ENCODE measurements at regions not wholly inside any gene's neighbourhood (a gene's known extent, or its start where the extent isn't known, plus 50 kb on each side); places are given as distances from the start of the nearest gene placed in this dataset.

DNA sequence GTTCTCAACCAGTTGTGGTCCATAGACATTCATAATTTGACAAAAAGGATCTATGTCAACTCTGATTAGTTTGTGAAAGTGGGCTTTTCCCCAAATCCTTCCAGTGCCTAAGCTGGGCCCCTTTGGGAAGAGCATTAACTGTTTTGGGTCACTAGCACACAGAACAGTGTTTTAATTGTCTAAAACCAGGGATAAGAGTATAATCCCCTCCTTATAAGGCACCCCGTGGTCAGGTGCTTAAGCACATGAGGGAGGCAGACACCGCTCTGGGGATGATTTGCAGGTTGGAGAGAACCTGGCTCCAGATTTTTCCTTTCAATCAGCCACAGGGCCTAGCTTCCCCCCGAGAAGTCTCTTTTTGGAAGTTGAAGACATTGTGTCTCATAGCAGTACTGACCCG lies 53.6 kb upstream of the RFX8 start:
- Mint-ChIP-seq H3K9me3 (no peaks in the 10 kb centered on the region), H3K4me3 (no peak overlapping the region), H3K4me1 (no peaks in the 10 kb centered on the region), H3K27me3 (ENCODE audit: low read depth in 2 of 2) (peaks cover 5 to 19% of the 10 kb centered on the region in 2 donors), H3K27ac (no peak overlapping the region), H3K36me3 (no peaks in the 10 kb centered on the region)
- no peaks in the 10 kb centered on the region for H3K4me1 ChIP-seq (ENCODE audit: control insufficient read depth, insufficient read depth, low read length)
- H3K9me3 ChIP-seq (ENCODE audit: control insufficient read depth, insufficient read depth, low read length) = no peaks in the 10 kb centered on the region
- DNase-seq (no peak), ATAC-seq (no peak)
- WGBS (ENCODE audit: insufficient coverage) = 100% methylated on average over 3 of the region's 4 CpGs
- TF ChIP-seq CTCF (IDR thresholded peaks at IDR 0.05) = no peak
- H3K36me3 ChIP-seq (ENCODE audit: control insufficient read depth, insufficient read depth, low read length) = no peaks in the 10 kb centered on the region
- no peaks in the 10 kb centered on the region for H3K27me3 ChIP-seq (ENCODE audit: control insufficient read depth, insufficient read depth, low read length)
- intact Hi-C loops (cut with micrococcal nuclease) = no loop called here
- no peak overlapping the region for H3K4me3 ChIP-seq (ENCODE audit: low read length)
- H3K27ac ChIP-seq (ENCODE audit: low read length) = no peak overlapping the region

- 78% methylated on average over 6 of the region's 6 CpGs for WGBS (ENCODE audit: insufficient coverage)
- no peaks in the 10 kb centered on the region for H3K9me3 ChIP-seq (ENCODE audit: control insufficient read depth, insufficient read depth, low read length)
- H3K27me3 ChIP-seq (ENCODE audit: control insufficient read depth, insufficient read depth, low read length) = no peaks in the 10 kb centered on the region
- ATAC-seq (no peak), DNase-seq (no peak)
- TF ChIP-seq CTCF (IDR thresholded peaks at IDR 0.05) = no peak
- H3K27me3 Mint-ChIP-seq (ENCODE audit: low read depth in 2 of 2) = peaks cover 5 to 19% of the 10 kb centered on the region in 2 donors
- no peak overlapping the region for H3K27ac Mint-ChIP-seq
- no peak overlapping the region for H3K4me3 Mint-ChIP-seq
- no peaks in the 10 kb centered on the region for H3K9me3 Mint-ChIP-seq
- H3K4me3 ChIP-seq (ENCODE audit: low read length) = no peak overlapping the region
- no peak overlapping the region for H3K27ac ChIP-seq (ENCODE audit: low read length)
- no peaks in the 10 kb centered on the region for H3K4me1 ChIP-seq (ENCODE audit: control insufficient read depth, insufficient read depth, low read length)
- no peaks in the 10 kb centered on the region for H3K36me3 Mint-ChIP-seq
- intact Hi-C loops (cut with micrococcal nuclease) = no loop called here
- no peaks in the 10 kb centered on the region for H3K4me1 Mint-ChIP-seq
- no peaks in the 10 kb centered on the region for H3K36me3 ChIP-seq (ENCODE audit: control insufficient read depth, insufficient read depth, low read length)
Observed at GRCh38 chr2:101524806-101525430, 50.0 kb upstream of the RFX8 start.

Data from natural killer cell (primary cell).